PC-9 (cell line): ENCODE measurements at regions not wholly inside any gene's neighbourhood (a gene's known extent, or its start where the extent isn't known, plus 50 kb on each side); places are given as distances from the start of the nearest gene placed in this dataset.

Source experiments
- CTCF ChIP-seq: fragments of 200-600 bp; sonication (generic); conservative IDR thresholded peaks from 2 replicates; pipeline ENCODE4 v1.6.1; 2017; ENCODE audit warnings: mixed run types, antibody characterized with exemption, mild to moderate bottlenecking, moderate library complexity
- EZH2 ChIP-seq: fragments of 200-600 bp; sonication (generic); IDR thresholded peaks from 2 replicates; pipeline ENCODE4 v1.8.0; 2017; ENCODE audit warnings: antibody characterized with exemption, low read depth

GRCh38 chr5:18238321-18238720, 604.1 kb downstream of the TAF11L14 start:
- TF ChIP-seq CTCF (no peak), EZH2 (no peak)
